GM12801 (cell line): ENCODE measurements at regions not wholly inside any gene's neighbourhood (a gene's known extent, or its start where the extent isn't known, plus 50 kb on each side); places are given as distances from the start of the nearest gene placed in this dataset.

Source experiments
- CTCF ChIP-seq: IDR thresholded peaks from one replicate; pipeline ENCODE4 v1.5.1; 2011; ENCODE audit warnings: control low read depth; ENCODE audit not compliant: insufficient read length; ENCODE audit errors: extremely low read depth

- TF ChIP-seq CTCF, result no peak
Observed at GRCh38 chr1:5231541-5232315, 577.3 kb downstream of the AJAP1 start.

- TF ChIP-seq CTCF, result no peak
Observed at GRCh38 chr1:5227114-5227513, 572.7 kb downstream of the AJAP1 start.

GRCh38 chr1:5225707-5226704 lies 571.6 kb downstream of the AJAP1 start:
- TF ChIP-seq CTCF, result no peak

GRCh38 chr1:5223206-5223605 lies 568.8 kb downstream of the AJAP1 start:
- TF ChIP-seq CTCF, result no peak

- no peak for TF ChIP-seq CTCF
Observed at GRCh38 chr1:5222626-5223025, 568.2 kb downstream of the AJAP1 start.

- no peak for TF ChIP-seq CTCF
Observed at GRCh38 chr1:5221451-5221850, 567.0 kb downstream of the AJAP1 start.

GRCh38 chr1:5220821-5221220 lies 566.4 kb downstream of the AJAP1 start:
- no peak for TF ChIP-seq CTCF
